ENCODE measurements at regions not wholly inside any gene's neighbourhood (a gene's known extent, or its start where the extent isn't known, plus 50 kb on each side); places are given as distances from the start of the nearest gene placed in this dataset.

GRCh38 chrX:725971-726370 is 95.4 kb downstream of the SHOX start:
- DNase-seq: no peak

- DNase-seq: no peak
Measured at GRCh38 chrX:724256-724655, 93.7 kb downstream of the SHOX start.

- no peak for DNase-seq
Measured at GRCh38 chrX:723781-724180, 93.2 kb downstream of the SHOX start.

GRCh38 chrX:721354-721753 is 90.8 kb downstream of the SHOX start:
- no peak for DNase-seq

- no peak for DNase-seq
Measured at GRCh38 chrX:720825-721224, 90.2 kb downstream of the SHOX start.

GRCh38 chrX:720250-720649 is 89.7 kb downstream of the SHOX start:
- DNase-seq: no peak

GRCh38 chrX:716136-716535 is 85.5 kb downstream of the SHOX start:
- DNase-seq: no peak

- DNase-seq: no peak
Measured at GRCh38 chrX:714131-714530, 83.5 kb downstream of the SHOX start.

All from CD4-positive, alpha-beta T cell treated with Interleukin-17A for 1 hour (primary cell).